ENCODE measurements at regions not wholly inside any gene's neighbourhood (a gene's known extent, or its start where the extent isn't known, plus 50 kb on each side); places are given as distances from the start of the nearest gene placed in this dataset.

DNA sequence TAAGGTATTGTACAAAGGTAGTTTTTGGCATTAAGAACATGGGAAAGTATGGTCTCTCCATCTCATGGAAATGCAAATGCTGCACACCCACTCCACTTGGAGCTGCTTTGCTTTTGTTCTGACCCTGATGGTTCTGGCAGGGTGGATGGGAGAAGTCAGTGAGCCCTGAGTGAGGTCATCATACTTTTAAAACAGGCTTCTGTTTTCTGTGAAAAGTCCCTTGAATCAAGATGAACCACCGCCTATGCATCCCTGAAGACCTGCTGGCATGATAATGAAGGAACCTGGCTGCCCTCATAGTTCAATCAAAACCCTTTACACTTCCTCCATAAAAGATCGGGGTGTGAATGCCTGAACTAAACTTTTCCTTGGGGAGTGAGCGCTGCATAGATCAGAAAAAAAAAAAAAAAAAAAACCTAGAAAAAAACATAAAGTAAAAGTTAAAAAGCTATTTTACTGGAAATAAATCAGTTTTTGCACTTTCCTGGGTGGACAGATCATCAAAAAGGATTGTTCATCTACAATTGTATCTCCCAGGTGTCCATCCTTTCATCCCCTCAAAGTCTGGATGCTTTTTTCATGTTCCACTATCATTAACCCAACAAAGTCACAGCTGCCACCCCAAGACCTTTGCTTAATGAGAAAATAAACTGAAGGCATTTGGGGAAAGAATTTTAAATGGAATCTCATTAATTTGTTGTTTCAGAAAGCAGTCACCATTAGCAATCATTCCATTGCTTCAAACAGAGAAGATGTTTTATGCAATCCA lies 728.1 kb upstream of the DDX18 start:
- no peak for DNase-seq

DNA sequence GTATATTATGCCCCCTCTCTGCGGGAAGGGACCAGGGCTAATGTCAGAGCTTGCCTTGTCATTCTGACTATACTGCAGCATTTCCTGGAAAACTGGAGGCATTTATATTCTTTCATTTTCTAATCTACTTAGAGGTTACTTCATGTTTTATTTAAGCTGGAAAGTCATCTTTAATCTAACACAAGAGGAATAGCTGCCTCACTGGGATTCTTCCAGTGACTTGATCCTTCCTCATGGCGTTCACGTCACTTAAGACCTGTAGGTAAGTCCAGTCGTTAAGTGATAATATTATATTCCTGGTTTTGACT lies 727.6 kb upstream of the DDX18 start:
- DNase-seq: no peak

DNA sequence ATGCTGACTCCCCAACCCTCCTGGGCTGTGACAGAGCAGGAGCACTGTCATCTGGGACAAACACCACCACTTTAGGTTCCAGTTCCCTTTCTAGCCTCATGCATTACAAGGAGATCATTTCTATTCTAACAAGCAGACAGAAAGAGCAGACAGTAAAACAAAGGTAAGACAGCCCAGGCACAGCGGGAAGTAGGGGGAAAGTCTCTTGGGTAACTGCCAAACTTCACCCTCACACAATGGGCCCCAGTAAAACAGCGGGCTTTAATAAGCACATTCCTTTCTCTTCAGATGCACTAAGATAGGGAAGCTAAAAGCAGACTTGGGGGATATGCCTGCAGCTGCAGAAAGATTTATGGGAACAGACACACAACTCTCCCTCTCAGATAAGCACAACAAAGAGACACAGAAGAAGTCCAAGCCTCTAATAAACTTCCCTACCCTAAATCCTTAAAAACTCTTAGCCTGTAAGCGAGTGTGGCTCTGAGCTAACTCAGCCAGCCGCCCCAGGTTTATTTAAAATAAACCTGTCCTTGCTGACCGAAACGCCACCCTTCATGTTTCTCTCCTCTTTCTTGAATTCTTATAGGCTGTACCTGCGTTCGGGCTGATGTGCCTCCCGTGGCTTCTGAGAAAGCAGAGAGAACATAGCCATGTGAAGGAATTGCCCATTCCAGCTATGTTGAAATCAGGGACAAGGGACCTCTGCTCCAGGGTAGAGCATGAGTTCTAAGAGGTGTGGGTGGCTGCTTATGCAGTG lies 726.8 kb upstream of the DDX18 start:
- peak; percentile 20 for DNase-seq

- no peak for DNase-seq
Measured at GRCh38 chr2:117091041-117091837, 723.3 kb upstream of the DDX18 start.

- no peak for DNase-seq
Measured at GRCh38 chr2:117101613-117102012, 712.9 kb upstream of the DDX18 start.

GRCh38 chr2:117108741-117109267 lies 705.7 kb upstream of the DDX18 start:
- no peak for DNase-seq

GRCh38 chr2:117118994-117119393 lies 695.5 kb upstream of the DDX18 start:
- no peak for DNase-seq

DNA sequence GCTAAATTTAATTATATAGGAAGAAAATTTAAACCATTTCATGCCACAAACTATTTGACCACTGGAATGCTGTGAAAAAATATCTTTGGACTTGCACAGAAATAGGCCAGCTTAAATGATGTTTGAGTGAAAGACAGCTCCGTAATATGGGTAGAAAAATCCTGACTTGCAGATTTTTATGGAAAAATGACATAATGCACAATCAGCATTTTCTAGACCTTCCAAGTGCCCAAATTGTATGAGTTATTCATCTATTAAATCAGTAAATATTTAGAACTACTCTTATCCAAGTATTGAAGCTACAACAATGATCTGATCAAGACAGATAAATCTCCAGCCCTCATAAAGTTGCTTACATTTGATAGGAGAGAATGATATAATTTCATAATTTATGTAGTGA lies 691.1 kb upstream of the DDX18 start:
- no peak for DNase-seq

DNA sequence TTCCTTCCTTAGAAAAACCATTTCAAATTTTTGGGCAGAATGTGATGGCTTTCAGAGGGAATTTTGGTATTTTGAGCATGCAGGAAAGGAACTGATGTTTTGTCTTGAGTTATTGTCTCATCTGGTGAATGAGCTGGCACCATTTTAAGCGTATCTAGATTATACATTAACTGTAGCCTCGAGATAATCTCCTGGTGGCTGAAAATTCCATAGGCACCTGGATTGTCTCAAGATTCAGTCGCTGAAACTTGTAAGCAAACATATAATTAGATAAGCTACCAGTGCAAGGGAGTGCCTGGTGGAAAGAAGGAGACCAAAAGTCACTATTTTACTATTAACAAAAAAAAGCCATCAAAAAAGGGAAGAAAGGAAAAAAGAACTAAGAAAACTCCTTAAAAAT lies 687.8 kb upstream of the DDX18 start:
- DNase-seq: no peak

- DNase-seq: no peak
Measured at GRCh38 chr2:117127680-117128079, 686.8 kb upstream of the DDX18 start.

GRCh38 chr2:117128461-117128860 lies 686.0 kb upstream of the DDX18 start:
- no peak for DNase-seq

- DNase-seq: no peak
Measured at GRCh38 chr2:117137371-117137770, 677.1 kb upstream of the DDX18 start.

DNA sequence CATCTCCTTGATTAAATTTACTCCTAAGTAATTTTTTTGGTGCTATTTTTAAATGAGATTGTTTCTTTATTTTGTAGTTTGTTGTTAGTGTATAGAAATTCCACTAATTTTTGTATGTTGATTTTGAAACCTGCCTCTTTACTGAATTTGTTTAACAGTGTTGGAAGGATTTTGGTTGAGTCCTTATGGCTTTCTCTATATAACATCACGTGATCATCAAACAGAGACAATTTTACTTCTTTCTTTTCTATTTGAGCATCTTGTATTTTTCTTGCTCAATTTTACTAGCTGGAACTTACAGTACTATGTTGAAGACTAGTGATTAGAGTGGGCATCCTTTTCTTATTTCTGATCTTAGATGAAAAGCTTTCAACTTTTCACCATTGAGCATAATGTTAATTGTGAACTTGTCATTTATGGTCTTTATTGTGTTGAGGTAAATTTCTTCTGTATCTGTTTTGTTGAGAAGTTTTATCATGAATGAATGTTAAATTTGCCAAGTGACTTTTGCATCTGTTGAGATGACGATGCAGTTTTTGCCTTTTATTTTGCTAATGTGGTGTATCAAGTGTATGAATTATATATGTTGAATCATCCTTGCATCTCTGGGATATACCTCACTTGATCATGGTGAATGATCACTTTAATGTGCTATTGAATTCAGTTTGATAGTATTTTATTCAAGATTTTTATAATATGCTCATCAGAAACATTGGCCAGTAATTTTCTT lies 645.3 kb upstream of the DDX18 start:
- DNase-seq: no peak

- no peak for DNase-seq
Measured at GRCh38 chr2:117170897-117171296, 643.6 kb upstream of the DDX18 start.

- DNase-seq: no peak
Measured at GRCh38 chr2:117179405-117179804, 635.1 kb upstream of the DDX18 start.

GRCh38 chr2:117190856-117191559 lies 623.5 kb upstream of the DDX18 start:
- no peak for DNase-seq

- DNase-seq: no peak
Measured at GRCh38 chr2:117195381-117195780, 619.1 kb upstream of the DDX18 start.

- DNase-seq: no peak
Measured at GRCh38 chr2:117199511-117199910, 615.0 kb upstream of the DDX18 start.

DNA sequence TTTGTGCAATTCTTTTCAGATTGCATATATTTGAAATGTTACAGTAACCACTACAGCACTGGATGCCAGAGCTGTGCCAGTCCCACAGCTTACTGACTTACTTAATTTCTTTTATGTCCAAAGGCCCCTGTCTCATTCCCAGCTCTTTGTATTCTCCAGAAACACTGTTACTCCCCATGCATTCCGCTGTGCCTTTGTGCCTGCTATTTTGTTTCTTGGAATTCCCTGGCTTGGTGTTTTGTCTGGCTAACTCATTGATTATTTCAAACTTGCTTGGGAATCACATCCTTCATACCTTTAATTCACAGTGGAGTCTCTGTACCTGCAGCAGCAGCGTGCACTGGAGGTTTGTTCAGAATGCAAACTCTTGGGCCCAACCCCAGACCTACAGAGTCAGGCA lies 601.9 kb upstream of the DDX18 start:
- DNase-seq: no peak

DNA sequence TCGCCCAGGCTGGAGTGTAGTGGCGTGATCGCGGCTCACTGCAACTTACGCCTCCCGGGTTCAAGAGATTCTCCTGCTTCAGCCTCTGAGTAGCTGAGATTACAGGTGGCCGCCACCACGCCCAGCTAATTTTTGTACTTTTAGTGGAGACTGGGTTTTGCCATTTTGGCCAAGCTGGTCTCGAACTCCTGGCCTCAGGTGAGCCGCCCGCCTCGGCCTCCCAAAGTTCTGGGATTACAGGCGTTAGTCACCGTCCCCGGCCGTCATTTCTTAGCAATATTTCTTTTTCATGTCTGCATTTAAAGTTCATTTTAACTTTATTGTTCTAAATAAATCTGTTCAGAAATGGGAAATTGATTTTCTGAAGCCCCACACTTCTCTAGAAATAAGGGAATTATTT lies 597.3 kb upstream of the DDX18 start:
- DNase-seq: no peak

DNA sequence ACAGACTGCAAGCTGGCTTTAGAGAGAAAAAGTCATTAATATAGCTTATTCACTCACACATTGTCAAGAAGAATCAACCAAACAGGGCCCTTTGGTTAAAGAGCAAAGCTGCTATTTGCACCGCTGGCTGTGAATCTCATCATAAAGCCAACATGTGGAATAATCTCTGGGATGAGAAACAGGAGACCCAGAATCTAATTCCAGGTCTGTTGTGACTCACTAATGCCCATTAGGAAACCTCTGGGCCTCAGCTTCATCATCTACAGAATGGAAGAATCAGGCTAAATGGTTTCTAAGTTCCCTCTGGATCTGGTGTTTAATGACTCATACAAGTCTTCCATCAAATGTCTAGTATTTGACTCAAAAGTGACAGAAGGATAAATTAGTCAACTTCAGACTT lies 591.7 kb upstream of the DDX18 start:
- no peak for DNase-seq

- DNase-seq: no peak
Measured at GRCh38 chr2:117232305-117232704, 582.2 kb upstream of the DDX18 start.
